ENCODE measurements at regions not wholly inside any gene's neighbourhood (a gene's known extent, or its start where the extent isn't known, plus 50 kb on each side); places are given as distances from the start of the nearest gene placed in this dataset.

DNA sequence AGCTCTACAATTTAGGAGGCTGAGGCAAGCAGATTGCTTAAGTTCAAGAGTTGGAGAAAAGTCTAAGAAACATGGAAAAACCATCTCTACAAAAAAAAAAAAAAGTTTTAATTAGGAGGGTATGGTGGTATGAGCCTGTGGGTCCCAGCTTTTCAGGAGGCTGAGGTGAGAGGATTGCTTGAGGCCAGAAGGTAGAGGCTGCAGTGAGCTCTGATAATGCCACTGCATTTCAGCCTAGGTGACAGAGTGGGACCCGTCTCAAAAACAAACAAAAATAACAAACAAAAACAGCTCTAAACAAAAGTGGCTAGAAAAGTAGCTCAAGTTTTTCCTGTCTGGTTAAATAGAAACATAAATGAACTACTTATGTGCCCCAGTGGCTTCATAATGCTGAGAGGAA is 2133.6 kb upstream of the DEFB115 start:
- POLR2A ChIA-PET, result no interaction called here
- Histone ChIP-seq H2AFZ (ENCODE audit: control insufficient read depth, low read depth, low read length) (no peak overlapping the region), H3K27me3 (replicated peaks in 1 of 2; ENCODE audit: control insufficient read depth in 2 of 2, insufficient read depth in 2 of 2, low read length in 1 of 2) (no peaks in the 10 kb centered on the region), H3K4me3 (no peak overlapping the region), H3K79me2 (ENCODE audit: control insufficient read depth, insufficient read depth, low read length) (no peaks in the 10 kb centered on the region), H3K36me3 (ENCODE audit: control insufficient read depth in 2 of 2, insufficient read depth in 2 of 2, low read length in 1 of 2) (no peaks in the 10 kb centered on the region), H3K9ac (ENCODE audit: control insufficient read depth, insufficient read depth, low read length) (no peak overlapping the region), H3K4me2 (ENCODE audit: control insufficient read depth, insufficient read depth) (no peak overlapping the region), H3K27ac (ENCODE audit: control insufficient read depth, insufficient read depth) (no peak overlapping the region), H3K4me1 (ENCODE audit: control insufficient read depth, insufficient read depth, low read length) (no peaks in the 10 kb centered on the region), H3K9me3 (replicated peaks; ENCODE audit: control insufficient read depth, insufficient read depth, low read length) (no peaks in the 10 kb centered on the region; the same call in 2 of the 3 replicates), H4K20me1 (ENCODE audit: control insufficient read depth, insufficient read depth) (no peaks in the 10 kb centered on the region)
- DNase-seq (ENCODE audit: low read depth, low spot score), result no peak
- RAD21 ChIA-PET (ENCODE audit: unreplicated experiment), result no interaction called here
- FAIRE-seq, result no peak
- in situ Hi-C loops (cut with MboI) (no loop called here), intact Hi-C loops (cut with micrococcal nuclease; ENCODE audit: unreplicated experiment) (no loop called here)
- no TSS peak for BruUV-seq (replicated peaks)
- CTCF ChIA-PET, result no interaction called here
- WGBS (ENCODE audit: insufficient coverage, insufficient replicate concordance, low lambda C conversion rate, missing lambda C conversion rate), result 11% methylated on average over 1 of the region's 1 CpG
- SMC1A ChIA-PET (ENCODE audit: uncharacterized antibody, unreplicated experiment), result no interaction called here
- ATAC-seq, result no peak
- no peak for TF ChIP-seq YBX1 (IDR thresholded peaks at IDR 0.05)
- TF ChIP-seq, protein P1, sequence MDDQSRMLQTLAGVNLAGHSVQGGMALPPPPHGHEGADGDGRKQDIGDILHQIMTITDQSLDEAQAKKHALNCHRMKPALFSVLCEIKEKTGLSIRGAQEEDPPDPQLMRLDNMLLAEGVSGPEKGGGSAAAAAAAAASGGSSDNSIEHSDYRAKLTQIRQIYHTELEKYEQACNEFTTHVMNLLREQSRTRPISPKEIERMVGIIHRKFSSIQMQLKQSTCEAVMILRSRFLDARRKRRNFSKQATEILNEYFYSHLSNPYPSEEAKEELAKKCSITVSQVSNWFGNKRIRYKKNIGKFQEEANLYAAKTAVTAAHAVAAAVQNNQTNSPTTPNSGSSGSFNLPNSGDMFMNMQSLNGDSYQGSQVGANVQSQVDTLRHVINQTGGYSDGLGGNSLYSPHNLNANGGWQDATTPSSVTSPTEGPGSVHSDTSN (IDR thresholded peaks at IDR 0.05; ENCODE audit: insufficient replicate concordance, low read depth, low read length), result no peak
- no peak for TF ChIP-seq ATF7 (IDR thresholded peaks at IDR 0.05; ENCODE audit: low read depth)
- TF ChIP-seq YY1 (IDR thresholded peaks at IDR 0.05; ENCODE audit: low read depth, low read length), result no peak
- TF ChIP-seq BMI1 (IDR thresholded peaks at IDR 0.05; ENCODE audit: borderline replicate concordance), result no peak
- TF ChIP-seq, protein P2, sequence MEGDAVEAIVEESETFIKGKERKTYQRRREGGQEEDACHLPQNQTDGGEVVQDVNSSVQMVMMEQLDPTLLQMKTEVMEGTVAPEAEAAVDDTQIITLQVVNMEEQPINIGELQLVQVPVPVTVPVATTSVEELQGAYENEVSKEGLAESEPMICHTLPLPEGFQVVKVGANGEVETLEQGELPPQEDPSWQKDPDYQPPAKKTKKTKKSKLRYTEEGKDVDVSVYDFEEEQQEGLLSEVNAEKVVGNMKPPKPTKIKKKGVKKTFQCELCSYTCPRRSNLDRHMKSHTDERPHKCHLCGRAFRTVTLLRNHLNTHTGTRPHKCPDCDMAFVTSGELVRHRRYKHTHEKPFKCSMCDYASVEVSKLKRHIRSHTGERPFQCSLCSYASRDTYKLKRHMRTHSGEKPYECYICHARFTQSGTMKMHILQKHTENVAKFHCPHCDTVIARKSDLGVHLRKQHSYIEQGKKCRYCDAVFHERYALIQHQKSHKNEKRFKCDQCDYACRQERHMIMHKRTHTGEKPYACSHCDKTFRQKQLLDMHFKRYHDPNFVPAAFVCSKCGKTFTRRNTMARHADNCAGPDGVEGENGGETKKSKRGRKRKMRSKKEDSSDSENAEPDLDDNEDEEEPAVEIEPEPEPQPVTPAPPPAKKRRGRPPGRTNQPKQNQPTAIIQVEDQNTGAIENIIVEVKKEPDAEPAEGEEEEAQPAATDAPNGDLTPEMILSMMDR (IDR thresholded peaks at IDR 0.05 in 2 of 3, conservative IDR thresholded peaks at IDR 0.05 in 1 of 3; ENCODE audit: control insufficient read depth in 2 of 3, extremely low read depth in 1 of 3, insufficient read depth in 1 of 3, low read depth in 3 of 3, low read length in 3 of 3), result no peak
- TF ChIP-seq SIN3A (IDR thresholded peaks at IDR 0.05; ENCODE audit: low read depth, low read length), result no peak
- TF ChIP-seq BRCA1 (IDR thresholded peaks at IDR 0.05; ENCODE audit: low read depth, low read length), result no peak
- no peak for TF ChIP-seq EZH2 (IDR thresholded peaks at IDR 0.05; ENCODE audit: borderline replicate concordance, control insufficient read depth, low read depth, low read length)
- no peak for TF ChIP-seq ZNF274 (IDR thresholded peaks at IDR 0.05; ENCODE audit: insufficient read depth, insufficient read length)
- TF ChIP-seq, protein P3, sequence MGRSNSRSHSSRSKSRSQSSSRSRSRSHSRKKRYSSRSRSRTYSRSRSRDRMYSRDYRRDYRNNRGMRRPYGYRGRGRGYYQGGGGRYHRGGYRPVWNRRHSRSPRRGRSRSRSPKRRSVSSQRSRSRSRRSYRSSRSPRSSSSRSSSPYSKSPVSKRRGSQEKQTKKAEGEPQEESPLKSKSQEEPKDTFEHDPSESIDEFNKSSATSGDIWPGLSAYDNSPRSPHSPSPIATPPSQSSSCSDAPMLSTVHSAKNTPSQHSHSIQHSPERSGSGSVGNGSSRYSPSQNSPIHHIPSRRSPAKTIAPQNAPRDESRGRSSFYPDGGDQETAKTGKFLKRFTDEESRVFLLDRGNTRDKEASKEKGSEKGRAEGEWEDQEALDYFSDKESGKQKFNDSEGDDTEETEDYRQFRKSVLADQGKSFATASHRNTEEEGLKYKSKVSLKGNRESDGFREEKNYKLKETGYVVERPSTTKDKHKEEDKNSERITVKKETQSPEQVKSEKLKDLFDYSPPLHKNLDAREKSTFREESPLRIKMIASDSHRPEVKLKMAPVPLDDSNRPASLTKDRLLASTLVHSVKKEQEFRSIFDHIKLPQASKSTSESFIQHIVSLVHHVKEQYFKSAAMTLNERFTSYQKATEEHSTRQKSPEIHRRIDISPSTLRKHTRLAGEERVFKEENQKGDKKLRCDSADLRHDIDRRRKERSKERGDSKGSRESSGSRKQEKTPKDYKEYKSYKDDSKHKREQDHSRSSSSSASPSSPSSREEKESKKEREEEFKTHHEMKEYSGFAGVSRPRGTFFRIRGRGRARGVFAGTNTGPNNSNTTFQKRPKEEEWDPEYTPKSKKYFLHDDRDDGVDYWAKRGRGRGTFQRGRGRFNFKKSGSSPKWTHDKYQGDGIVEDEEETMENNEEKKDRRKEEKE (IDR thresholded peaks at IDR 0.05), result no peak
- TF ChIP-seq, protein P4, sequence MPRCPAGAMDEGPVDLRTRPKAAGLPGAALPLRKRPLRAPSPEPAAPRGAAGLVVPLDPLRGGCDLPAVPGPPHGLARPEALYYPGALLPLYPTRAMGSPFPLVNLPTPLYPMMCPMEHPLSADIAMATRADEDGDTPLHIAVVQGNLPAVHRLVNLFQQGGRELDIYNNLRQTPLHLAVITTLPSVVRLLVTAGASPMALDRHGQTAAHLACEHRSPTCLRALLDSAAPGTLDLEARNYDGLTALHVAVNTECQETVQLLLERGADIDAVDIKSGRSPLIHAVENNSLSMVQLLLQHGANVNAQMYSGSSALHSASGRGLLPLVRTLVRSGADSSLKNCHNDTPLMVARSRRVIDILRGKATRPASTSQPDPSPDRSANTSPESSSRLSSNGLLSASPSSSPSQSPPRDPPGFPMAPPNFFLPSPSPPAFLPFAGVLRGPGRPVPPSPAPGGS (IDR thresholded peaks at IDR 0.05; ENCODE audit: borderline replicate concordance, insufficient read depth, low read depth, low read length, poor library complexity, severe bottlenecking), result no peak
- TF ChIP-seq, protein P5, sequence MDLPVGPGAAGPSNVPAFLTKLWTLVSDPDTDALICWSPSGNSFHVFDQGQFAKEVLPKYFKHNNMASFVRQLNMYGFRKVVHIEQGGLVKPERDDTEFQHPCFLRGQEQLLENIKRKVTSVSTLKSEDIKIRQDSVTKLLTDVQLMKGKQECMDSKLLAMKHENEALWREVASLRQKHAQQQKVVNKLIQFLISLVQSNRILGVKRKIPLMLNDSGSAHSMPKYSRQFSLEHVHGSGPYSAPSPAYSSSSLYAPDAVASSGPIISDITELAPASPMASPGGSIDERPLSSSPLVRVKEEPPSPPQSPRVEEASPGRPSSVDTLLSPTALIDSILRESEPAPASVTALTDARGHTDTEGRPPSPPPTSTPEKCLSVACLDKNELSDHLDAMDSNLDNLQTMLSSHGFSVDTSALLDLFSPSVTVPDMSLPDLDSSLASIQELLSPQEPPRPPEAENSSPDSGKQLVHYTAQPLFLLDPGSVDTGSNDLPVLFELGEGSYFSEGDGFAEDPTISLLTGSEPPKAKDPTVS (IDR thresholded peaks at IDR 0.05; ENCODE audit: low read depth, low read length), result no peak
- no peak for TF ChIP-seq TBL1XR1 (IDR thresholded peaks at IDR 0.05; ENCODE audit: low read depth, low read length)
- no peak for TF ChIP-seq MTA2 (IDR thresholded peaks at IDR 0.05; ENCODE audit: low read depth)
